Panc1 (cell line): ENCODE measurements at regions not wholly inside any gene's neighbourhood (a gene's known extent, or its start where the extent isn't known, plus 50 kb on each side); places are given as distances from the start of the nearest gene placed in this dataset.

Experiments used
- TCF7L2 ChIP-seq: IDR thresholded peaks from 2 replicates; pipeline ENCODE4 v1.6.1; 2011; ENCODE audit warnings: mild to moderate bottlenecking, low read depth, low read length, inconsistent platforms
- TF ChIP-seq, protein P1 (sequence below): fragments of 450-650 bp; IDR thresholded peaks from 2 replicates; pipeline ENCODE4 v1.5.1; 2017; ENCODE audit warnings: mild to moderate bottlenecking
- TF ChIP-seq, protein P2 (sequence below), 2 experiments: IDR thresholded peaks; 2 replicates each; pipeline ENCODE4 v1.6.1; 2011 to 2012; ENCODE audit warnings: low read depth in 2 of 2, control low read depth in 1 of 2, low read length in 1 of 2, mild to moderate bottlenecking in 1 of 2, moderate library complexity in 1 of 2; ENCODE audit not compliant: insufficient read depth in 1 of 2

DNA sequence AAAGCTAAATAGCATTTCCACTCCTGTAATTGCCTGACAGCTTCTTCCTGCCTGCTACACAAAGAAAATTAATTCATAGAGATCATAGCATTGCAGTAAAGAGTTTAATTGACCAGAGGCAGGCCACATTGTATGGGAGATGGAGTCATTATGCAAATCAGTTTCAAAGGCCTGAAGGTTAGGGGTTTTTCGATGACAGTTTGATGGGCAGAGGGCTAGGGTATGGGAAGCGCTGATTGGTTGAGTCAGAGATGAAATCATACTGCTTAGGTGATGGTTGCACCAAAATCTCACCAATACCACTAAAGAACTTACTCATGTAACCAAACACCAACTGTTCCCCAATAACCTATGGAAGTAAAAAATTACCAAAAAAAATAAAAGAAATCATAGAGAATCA, 599.0 kb downstream of the NUP35 start:
- TF ChIP-seq, protein P1, sequence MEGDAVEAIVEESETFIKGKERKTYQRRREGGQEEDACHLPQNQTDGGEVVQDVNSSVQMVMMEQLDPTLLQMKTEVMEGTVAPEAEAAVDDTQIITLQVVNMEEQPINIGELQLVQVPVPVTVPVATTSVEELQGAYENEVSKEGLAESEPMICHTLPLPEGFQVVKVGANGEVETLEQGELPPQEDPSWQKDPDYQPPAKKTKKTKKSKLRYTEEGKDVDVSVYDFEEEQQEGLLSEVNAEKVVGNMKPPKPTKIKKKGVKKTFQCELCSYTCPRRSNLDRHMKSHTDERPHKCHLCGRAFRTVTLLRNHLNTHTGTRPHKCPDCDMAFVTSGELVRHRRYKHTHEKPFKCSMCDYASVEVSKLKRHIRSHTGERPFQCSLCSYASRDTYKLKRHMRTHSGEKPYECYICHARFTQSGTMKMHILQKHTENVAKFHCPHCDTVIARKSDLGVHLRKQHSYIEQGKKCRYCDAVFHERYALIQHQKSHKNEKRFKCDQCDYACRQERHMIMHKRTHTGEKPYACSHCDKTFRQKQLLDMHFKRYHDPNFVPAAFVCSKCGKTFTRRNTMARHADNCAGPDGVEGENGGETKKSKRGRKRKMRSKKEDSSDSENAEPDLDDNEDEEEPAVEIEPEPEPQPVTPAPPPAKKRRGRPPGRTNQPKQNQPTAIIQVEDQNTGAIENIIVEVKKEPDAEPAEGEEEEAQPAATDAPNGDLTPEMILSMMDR = no peak
- TF ChIP-seq, protein P2, sequence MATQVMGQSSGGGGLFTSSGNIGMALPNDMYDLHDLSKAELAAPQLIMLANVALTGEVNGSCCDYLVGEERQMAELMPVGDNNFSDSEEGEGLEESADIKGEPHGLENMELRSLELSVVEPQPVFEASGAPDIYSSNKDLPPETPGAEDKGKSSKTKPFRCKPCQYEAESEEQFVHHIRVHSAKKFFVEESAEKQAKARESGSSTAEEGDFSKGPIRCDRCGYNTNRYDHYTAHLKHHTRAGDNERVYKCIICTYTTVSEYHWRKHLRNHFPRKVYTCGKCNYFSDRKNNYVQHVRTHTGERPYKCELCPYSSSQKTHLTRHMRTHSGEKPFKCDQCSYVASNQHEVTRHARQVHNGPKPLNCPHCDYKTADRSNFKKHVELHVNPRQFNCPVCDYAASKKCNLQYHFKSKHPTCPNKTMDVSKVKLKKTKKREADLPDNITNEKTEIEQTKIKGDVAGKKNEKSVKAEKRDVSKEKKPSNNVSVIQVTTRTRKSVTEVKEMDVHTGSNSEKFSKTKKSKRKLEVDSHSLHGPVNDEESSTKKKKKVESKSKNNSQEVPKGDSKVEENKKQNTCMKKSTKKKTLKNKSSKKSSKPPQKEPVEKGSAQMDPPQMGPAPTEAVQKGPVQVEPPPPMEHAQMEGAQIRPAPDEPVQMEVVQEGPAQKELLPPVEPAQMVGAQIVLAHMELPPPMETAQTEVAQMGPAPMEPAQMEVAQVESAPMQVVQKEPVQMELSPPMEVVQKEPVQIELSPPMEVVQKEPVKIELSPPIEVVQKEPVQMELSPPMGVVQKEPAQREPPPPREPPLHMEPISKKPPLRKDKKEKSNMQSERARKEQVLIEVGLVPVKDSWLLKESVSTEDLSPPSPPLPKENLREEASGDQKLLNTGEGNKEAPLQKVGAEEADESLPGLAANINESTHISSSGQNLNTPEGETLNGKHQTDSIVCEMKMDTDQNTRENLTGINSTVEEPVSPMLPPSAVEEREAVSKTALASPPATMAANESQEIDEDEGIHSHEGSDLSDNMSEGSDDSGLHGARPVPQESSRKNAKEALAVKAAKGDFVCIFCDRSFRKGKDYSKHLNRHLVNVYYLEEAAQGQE (IDR thresholded peaks at IDR 0.05; ENCODE audit: insufficient read depth in 1 of 2, low read depth in 2 of 2, low read length in 1 of 2) = no peak
- no peak for TF ChIP-seq TCF7L2
